CD4-positive, alpha-beta T cell treated with Interleukin-1 beta for 1 hour (primary cell): ENCODE measurements at regions not wholly inside any gene's neighbourhood (a gene's known extent, or its start where the extent isn't known, plus 50 kb on each side); places are given as distances from the start of the nearest gene placed in this dataset.
"Not testable (repeated sequence)": the region's sequence is repeated elsewhere in the genome, so short reads cannot be mapped to it uniquely, and the experiment has no call there.

Experiments used
- DNase-seq, 2 donors: peaks; one replicate each; pipeline ENCODE4 v3.0.0-alpha.2; 2020 to 2022

DNA sequence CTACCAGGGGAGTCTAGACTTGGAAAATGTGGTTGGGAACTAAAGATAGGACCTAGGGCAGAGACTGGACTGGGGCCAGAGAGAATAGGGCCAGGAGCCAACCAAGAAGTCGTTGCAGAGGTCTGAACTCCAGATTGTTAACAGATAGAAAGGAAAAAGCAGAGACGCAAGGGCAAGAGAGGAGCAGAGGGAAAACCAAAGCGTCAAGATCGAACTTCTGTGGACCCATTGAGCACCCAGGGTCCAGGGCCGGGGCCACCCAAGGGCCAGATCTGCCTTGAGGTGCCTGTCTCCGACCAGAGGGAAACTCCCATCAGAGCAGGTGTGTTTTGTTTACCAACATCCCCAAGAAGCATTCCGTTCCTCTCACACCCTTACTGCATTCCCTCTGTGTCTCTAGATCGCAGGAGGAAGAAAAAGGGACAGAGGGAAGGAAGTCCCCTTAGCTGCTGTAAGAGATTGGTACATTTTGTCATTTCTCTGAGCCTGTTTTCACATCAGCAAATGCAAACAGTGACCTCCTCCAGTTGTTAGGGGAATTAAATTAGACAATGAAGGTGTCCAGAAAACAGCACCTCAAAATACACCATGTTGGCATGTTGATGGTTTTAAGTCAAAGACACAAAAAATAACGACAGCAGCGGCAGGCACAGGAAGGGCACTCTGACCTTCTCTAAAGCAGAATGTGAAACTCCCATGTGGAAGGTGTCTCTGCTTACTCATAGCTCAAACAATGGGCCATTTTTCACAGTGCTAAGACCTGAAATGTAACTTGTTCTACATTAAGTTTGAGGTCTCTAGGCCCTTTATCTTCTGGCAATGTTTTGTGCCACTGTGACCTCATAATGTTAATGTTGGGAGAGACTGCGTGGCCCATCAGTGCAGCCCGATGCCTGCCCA lies 105.8 kb upstream of the RAB4A start:
- DNase-seq: no peak

DNA sequence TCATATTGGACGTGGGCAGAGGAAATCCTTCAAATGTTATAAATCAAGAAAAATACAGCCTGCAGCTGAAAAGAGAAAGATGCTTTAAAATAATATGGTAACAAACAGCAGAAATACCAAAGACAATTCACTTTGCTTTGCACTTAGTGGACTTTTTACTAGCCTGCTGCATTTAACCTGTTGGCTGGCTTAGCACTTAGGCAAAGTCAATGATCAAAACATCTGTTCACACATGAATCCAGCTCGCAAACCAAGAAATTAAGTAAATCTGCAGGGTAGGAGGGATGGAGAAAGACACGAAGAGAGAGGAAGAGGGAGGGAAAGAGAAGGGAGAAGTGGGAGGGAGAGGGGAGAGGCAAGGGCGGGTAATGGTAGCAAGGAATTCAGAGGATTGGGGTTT lies 103.6 kb upstream of the RAB4A start:
- no peak for DNase-seq

DNA sequence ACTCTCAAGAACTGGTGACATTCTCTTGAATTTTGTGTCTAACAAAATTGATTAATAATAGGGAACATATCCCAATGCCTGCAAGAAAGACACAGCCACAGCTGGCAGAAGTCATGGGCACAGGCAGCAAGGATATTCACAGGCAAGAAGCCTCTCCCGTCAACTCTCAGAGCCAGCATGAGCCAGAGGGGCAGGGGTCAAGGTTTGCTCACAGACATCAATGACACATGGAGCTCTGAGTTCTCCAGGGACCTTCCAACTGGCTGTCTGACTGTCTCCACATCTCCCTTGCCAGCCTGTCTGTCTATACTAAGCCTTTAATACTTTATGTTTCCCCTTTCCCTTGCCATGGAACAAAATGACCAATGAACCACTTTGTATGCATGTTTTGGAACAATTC lies 101.5 kb upstream of the RAB4A start:
- no peak for DNase-seq

DNA sequence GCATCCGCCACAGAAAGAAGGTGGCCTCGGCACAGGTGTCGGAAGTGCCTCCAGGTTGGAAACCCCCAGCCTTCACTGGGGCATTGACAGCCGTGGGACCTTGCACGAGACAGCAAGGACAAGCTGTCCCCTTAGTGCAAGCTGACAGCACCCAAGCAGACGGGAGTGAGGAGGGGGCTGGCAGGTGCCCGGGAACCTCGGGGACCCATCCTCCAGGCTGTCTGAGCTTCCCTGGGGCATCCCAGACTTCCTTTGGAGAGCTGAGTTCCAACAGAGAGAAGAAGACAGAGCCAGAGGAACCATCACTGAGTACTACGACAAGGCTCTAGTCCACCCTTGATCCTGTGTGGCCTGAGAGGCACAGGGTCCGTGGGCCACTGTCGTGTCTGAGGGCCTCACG lies 100.6 kb upstream of the RAB4A start:
- DNase-seq: no peak

DNA sequence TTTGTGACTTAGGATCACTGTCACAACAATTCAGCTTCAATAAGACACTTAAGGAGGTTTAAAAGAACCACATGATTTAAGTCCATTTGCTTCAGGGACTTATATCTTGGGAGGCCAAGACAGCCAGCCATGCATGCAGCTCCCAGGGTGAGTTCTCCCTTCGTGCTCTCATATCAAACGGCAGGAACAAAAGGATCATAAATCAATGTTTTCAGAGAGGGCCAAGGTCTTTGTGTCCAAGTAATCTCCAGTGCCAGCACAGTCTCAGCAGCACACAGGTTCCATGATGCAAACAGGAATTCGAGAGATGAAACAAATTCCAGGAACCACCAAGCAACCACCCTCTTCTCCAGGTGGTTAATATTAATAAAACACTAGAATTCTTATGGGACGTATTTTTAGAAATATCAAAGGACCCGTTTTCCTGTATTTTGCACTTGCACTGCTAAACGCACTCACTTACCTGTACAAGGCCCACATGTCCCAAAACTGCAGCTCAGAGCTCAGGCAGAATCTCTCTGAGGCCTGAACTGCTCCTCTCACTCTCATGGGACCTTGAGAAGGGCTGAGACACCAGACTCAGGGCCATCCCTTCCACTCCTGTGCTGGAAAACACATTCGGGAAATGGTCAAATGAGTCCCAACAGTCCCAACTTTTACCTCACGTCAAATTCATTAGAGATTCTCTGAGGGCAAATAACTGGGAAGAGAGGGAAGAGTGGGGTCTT lies 100.0 kb upstream of the RAB4A start:
- DNase-seq: no peak

DNA sequence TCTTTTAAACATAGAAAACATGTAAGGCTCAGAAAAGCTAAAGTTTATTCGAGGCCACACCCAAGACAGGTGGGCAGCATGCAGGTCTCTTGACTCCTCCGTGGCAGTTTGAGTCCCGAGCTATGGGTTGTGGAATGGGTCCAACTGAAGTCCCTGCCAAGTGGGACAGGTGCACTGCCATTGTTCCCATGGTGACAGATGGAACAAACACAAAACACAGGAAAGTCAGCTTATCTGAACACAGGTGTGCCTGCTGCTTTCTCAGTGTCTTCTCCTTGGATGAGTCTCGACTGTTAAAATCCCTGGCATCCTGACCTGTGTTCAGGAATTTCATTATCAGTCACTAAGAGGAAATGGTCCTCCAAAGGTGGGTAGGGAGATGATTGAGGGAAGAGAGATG lies 99.0 kb upstream of the RAB4A start:
- DNase-seq: no peak

DNA sequence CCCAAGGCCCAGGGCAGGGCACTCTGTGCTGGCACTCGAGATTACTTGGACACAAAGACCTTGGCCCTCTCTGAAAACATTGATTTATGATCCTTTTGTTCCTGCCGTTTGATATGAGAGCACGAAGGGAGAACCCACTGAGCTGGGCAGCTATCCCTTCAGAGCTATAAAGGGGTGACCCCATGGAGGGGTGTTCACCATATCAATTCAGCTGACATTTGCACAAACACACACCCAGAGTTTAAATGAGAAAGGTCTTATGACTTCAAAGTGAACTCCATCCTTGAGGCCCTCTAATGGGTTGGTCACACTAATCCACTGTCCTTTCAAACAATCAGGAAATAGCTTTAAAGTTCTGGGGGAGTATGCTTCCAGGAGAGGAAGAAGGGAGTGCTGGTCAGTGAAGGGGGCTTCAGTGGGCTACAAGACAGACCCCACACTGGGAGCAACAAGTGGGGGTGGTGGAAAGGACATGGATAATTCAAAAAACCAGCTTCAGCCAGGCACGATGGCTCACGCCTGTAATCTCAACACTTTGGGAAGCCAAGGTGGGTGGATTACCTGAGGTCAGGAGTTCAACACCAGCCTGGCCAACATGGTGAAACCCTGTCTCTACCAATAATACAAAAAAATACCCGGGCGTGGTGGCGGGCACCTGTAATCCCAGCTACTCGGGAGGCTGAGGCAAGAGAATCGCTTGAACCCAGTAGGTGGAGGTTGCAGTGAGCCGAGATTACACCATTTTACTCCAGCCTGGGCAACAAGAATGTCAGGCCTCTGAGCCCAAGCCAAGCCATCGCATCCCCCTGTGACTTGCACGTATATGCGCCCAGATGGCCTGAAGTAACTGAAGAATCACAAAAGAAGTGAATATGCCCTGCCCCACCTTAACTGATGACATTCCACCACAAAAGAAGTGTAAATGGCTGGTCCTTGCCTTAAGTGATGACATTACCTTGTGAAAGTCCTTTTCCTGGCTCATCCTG lies 97.1 kb upstream of the RAB4A start:
- DNase-seq: not testable (repeated sequence)

DNA sequence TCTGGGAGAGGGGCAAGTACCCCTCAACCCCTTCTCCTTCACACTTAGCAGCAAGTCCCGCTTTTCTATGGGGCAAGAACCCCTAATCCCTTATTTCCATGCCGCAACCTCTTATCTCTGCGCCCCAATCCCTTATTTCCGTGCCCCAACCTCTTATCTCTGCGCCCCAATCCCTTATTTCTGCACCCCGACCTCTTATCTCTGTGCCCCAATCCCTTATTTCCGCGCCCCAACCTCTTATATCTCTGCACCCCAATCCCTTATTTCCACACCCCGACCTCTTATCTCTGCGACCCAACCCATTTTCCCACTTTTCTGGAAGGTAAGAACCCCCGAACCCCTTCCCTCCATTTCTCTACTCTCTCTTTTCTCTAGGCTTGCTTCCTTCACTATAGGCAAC lies 95.6 kb upstream of the RAB4A start:
- not testable (repeated sequence) for DNase-seq

DNA sequence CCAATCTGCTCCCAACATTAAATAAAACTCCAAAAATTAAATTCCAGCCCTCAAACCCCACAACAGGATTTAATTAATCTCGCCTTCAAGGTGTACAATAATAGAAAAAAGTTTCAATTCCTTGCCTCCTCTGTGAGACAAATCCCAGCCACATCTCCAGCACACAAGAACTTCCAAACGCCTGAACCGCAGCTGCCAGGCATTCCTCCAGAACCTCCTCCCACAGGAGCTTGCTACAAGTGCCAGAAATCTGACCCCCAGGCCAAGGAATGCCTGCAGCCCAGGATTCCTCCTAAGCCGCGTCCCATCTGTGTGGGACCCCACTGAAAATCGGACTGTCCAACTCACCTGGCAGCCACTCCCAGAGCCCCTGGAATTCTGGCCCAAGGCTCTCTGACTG lies 94.5 kb upstream of the RAB4A start:
- DNase-seq: not testable (repeated sequence)

DNA sequence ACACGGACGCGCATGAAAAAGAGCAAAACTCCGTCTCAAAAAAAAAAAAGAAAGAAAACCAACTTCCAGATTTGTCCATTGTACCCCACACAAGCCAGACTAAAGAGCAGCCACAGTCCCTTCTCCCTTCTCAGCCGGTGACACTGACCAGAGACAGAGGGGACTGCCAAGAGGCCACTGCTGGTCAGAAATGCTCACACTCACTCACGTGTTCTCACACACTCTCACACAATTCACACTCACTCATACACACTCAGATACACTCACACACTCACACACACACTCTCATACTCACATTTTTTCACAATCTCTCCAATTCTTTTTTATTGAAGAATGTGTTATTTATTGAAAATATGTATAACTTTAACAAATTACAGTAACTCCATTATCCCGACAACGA lies 90.8 kb upstream of the RAB4A start:
- no peak for DNase-seq

DNA sequence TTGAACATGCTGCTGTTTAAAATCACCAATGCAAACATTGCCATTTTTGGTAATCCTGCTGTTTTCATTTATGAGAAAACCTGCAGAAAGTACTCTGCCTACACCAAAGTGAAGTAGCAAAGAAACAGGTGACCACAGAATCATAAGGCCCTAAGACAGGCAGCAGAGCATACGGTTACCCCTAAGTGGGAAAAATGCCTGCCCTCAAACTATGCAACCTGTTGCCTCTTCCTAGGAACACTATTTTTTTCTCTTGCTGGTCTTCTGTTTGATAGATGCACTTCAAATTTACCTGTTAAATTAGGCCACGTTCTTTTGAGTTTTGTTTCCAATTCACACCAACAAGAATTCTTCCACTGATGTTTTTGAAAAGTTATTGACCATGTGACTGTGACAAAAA lies 89.5 kb upstream of the RAB4A start:
- no peak for DNase-seq

DNA sequence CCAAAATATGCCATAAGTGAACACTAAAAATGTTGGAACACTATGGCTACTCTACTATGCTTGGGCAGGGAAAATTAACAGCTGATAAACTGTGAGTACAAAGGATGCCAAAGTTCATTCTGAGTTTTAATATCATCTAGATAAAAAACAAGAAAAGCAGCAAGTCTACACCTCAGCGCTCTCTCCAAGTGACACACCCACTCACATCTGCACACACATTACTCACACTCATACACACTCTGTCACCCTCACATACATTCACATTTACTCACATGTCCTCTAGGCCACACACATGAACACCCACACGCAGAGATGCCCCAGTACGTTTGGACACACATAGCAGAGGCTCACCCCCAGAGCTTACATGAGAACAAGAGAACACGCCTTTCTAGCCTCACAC lies 87.3 kb upstream of the RAB4A start:
- DNase-seq: no peak

DNA sequence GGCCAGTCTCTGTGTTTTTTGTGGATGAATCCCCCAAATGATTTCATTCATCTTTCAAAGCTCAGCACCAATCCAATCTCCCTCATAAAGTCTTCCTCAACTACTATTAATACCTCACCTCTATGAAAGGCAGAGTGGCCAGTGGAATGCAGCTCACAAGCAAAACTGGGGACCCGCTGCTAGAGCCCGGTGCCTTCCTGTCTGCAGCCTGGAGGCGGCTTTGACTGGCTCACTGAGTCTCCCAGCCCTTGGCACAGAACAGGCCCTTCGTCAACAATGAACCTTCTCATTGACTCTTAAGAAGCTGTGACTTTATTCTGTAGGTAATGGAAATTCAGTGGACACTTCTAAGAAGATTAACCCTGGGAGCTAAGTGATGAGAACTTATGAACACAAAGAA lies 86.8 kb upstream of the RAB4A start:
- no peak for DNase-seq

DNA sequence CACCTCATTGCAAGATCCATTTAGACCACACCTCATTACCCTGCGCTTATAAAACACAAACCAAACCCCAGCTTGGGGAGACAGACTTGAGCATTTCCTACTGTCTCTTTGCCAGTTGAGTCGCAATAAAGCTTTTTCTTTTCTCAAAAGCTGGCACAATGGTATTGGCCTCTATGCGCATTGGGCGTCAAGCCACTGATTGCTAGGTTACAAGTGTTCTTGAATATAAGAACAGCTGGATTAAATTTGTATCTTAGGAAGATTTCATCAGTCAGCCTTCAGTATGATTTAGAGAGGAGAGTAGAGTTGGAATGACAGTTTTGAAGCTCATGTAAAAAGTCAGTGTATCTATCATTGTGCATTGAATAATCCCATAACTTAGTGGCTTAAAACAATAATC lies 84.9 kb upstream of the RAB4A start:
- DNase-seq: no peak

DNA sequence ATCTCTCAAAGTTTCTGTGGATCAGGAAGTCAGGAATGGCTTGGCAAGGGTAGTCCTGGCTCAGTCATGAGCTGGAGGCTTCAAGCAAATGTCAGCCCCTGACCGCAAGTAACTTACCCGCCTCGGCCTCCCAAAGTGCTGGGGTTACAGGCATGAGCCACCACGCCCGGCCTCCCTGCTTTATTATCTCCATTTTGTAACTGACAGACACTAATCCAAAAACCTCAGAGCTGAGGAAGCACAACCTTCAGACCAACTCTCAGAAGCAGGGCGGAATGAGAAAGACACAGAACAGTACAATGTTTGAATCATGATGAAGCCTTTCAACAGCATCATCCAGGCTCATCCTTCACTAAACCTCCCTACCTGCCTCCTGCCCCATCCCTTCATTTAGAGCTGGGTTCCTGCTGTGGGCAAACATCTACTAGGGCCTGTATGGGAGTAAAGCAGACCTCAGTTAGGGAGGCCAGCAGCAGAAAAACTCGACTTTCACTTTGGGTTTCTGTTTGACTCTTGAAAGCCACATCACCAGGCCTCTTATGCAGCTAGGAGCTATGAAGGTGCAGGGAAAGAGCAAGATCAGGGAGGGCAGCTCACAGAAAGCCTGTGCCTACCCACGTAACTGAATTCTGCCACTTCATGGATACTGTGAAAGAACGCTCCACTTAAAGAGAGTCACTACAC lies 84.4 kb upstream of the RAB4A start:
- peak in 1 of 2 donors; percentile 7 for DNase-seq

DNA sequence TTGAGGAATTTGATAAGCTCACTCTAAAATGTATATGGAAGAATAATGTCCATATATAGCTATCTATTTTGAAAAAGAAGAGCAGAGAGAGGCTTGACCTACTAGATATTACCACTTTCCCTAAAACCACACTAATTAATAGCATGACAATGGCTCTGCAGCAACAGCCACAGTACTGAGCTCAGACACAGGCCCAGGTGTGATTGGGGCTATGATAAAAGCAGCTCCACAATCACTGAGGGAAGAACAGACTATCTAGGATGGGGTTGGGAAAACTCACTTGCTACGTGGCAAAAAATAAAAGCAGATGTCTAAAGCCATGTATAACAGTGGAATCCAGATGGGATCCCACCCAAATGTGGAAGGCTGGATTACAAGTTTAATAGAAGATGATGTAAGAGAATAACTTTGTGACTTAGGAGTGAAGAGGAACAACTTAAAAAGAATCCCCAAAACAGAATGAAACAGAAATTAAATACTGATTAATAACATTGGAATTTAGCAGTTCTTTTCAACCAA lies 80.8 kb upstream of the RAB4A start:
- no peak for DNase-seq

DNA sequence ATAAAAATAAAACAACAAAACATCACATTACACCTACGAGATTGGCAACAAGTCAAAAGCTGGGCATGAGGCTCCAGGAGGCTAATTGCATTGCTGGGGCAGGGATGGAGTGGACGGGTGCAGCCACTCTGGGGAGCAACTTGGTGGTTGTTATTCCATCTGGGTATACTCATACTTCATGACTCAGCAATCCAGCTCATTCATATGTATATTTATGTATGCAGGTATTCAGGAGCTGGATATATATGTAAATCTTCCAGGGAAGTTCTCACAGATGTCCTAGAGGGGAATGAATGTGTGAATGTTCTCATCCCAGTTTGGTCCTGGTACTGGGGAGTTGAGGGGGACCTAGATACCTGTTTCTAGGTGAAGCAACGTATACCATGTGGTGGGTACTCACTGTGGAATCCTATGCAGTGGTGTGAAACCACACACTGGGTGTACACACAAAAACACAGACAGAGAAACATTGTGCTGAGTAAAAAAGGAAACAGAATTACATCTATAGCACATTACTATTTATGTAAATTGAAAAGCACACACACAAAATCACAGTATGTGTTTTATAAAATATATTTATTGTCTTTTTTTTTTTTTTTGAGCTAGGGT lies 79.7 kb upstream of the RAB4A start:
- DNase-seq: no peak

DNA sequence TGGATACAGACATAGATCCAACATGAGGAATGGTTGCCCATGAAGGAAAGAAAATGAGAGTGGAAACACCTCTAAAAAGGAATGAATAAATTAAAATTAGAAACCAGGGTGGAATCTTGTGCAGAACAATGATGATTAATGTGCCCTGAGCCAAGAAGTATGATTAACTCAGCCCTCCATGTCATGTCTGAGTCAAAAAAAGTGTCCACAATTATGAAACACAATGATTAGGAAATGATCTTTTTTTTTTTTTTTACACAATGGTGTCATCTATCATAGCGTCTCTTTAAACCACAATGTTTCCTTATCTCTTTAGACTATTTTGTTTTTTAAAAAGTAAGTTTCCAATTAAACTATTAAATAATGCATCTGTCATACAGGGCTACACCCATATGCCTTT lies 78.9 kb upstream of the RAB4A start:
- DNase-seq: no peak

DNA sequence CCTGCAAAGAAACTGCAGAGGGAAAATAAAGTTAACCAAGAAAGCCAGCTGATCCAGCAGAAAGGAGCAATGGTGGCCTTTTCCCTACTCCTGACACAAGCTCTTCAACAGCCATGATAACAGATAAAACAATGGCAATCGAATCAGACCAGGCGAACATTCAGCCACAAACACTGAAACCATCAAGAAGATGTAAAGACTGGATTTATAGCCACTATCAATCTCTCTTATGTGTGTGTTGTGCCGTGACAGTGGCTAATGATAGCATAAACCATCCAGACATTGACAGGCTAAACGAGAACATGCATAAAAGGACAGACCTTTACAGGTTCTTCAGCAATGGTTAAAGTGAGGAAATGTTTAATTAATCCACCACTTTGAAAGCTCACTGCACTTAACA lies 78.1 kb upstream of the RAB4A start:
- DNase-seq: no peak

DNA sequence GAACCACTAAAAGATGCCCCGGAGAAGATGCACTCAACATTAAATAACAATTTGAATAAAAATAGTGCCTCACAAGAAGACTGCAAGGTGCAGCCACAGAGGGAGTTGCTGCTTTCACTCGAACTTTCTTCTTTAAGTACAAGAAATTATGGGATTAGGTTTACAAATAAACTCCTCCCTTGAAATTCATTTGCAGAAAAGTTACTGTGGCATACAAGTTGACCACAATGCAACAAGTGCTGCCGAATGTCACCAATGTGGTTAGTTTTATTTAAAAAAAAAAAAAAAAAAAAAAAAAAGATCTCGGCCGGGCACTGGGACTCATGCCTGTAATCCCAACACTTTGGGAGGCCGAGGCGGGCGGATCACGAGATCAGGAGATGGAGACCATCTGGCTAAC lies 76.8 kb upstream of the RAB4A start:
- DNase-seq: no peak

DNA sequence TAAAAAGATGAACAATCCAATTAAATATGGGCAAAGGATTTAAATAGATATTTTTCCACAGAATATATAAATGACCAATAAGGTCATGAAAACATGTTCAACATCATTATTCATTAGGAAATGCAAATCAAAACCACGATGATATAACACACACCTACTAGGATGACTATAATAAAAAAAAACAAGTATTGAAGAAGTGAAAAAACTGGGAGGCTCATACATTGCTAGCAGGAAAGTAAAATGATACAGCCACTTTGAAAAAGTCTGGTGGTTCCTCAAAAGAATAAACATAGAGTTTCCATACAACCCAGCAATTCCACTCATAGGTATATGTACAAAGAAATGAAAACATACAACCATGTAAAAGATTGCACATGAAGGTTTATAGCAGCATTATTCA lies 75.7 kb upstream of the RAB4A start:
- DNase-seq: no peak
